WTC11 (cell line): ENCODE measurements at regions not wholly inside any gene's neighbourhood (a gene's known extent, or its start where the extent isn't known, plus 50 kb on each side); places are given as distances from the start of the nearest gene placed in this dataset.

Source experiments
- ATAC-seq: fragments of 200-7000 bp; cut with Tn5 transposase; 2 replicates; pipeline ENCODE4 v1.10.0; 2021; ENCODE audit warnings: mild to moderate bottlenecking, moderate library complexity
- CTCF ChIA-PET: fragments of 300-600 bp; sonication (Branson Sonifier 250); formaldehyde crosslinking; loops from one replicate; lab custom pipeline; 2021; ENCODE audit warnings: antibody characterized with exemption; lab: Charles Lee
- POLR2A ChIA-PET: fragments of 350-600 bp; sonication (Branson Sonifier 250); formaldehyde crosslinking; loops from one replicate; lab custom pipeline; 2021; ENCODE audit warnings: antibody characterized with exemption; lab: Charles Lee
- DNase-seq: peaks from one replicate; pipeline ENCODE4 v3.0.0; 2021; ENCODE audit warnings: low spot score
- H3K27ac Mint-ChIP-seq: 2 replicates; pipeline ENCODE4 v1.8.0; 2021; ENCODE audit warnings: mixed read lengths
- H3K27me3 Mint-ChIP-seq: 2 replicates; pipeline ENCODE4 v1.8.0; 2021; ENCODE audit warnings: low read depth, mild to moderate bottlenecking, moderate library complexity, mixed read lengths
- H3K36me3 Mint-ChIP-seq: 2 replicates; pipeline ENCODE4 v1.8.0; 2021; ENCODE audit warnings: mixed read lengths
- H3K4me1 Mint-ChIP-seq: 2 replicates; pipeline ENCODE4 v1.8.0; 2022; ENCODE audit warnings: mixed read lengths
- H3K4me3 Mint-ChIP-seq: 2 replicates; pipeline ENCODE4 v1.8.0; 2021; ENCODE audit warnings: mild to moderate bottlenecking, moderate library complexity, mixed read lengths
- H3K9me3 Mint-ChIP-seq: 2 replicates; pipeline ENCODE4 v1.8.0; 2021; ENCODE audit warnings: mixed read lengths
- AFF4 ChIP-seq: sonication (generic); formaldehyde crosslinking; IDR thresholded peaks from 2 replicates; pipeline ENCODE4 v1.8.1; 2023; ENCODE audit warnings: mild to moderate bottlenecking, missing genetic modification reagents, borderline replicate concordance
- CREB1 ChIP-seq: sonication (generic); formaldehyde crosslinking; IDR thresholded peaks from 2 replicates; pipeline ENCODE4 v1.8.0; 2023; ENCODE audit warnings: mild to moderate bottlenecking, missing genetic modification reagents
- CTCF ChIP-seq: fragments of 200-600 bp; IDR thresholded peaks from 2 replicates; pipeline ENCODE4 v1.8.0; 2022; ENCODE audit warnings: antibody characterized with exemption
- ERG ChIP-seq: fragments of 250-450 bp; sonication (Bioruptor Pico); IDR thresholded peaks from 2 replicates; pipeline ENCODE4 v1.8.0; 2021; ENCODE audit warnings: mild to moderate bottlenecking
- HMGA2 ChIP-seq: fragments of 250-450 bp; sonication (Bioruptor Pico); IDR thresholded peaks from 2 replicates; pipeline ENCODE4 v1.4.0; 2021; ENCODE audit warnings: mild to moderate bottlenecking, moderate library complexity
- IRF1 ChIP-seq: sonication (generic); formaldehyde crosslinking; IDR thresholded peaks from 2 replicates; pipeline ENCODE4 v1.8.0; 2023; ENCODE audit warnings: missing genetic modification reagents
- JAZF1 ChIP-seq: fragments of 250-450 bp; sonication (Bioruptor Pico); IDR thresholded peaks from 2 replicates; pipeline ENCODE4 v1.9.0; 2021; ENCODE audit warnings: moderate library complexity, mild to moderate bottlenecking, inconsistent platforms
- MXD4 ChIP-seq: fragments of 250-450 bp; sonication (Bioruptor Pico); IDR thresholded peaks from 2 replicates; pipeline ENCODE4 v1.8.0; 2021; ENCODE audit warnings: mild to moderate bottlenecking, moderate library complexity, borderline replicate concordance
- NR3C1 ChIP-seq: sonication (generic); formaldehyde crosslinking; conservative IDR thresholded peaks from 2 replicates; pipeline ENCODE4 v1.8.1; 2023; ENCODE audit warnings: low read depth, mild to moderate bottlenecking, missing genetic modification reagents
- PRRX2 ChIP-seq: fragments of 250-450 bp; sonication (Bioruptor Pico); IDR thresholded peaks from 2 replicates; pipeline ENCODE4 v1.8.0; 2021; ENCODE audit warnings: mild to moderate bottlenecking
- RORB ChIP-seq: fragments of 250-450 bp; sonication (Bioruptor Pico); IDR thresholded peaks from 2 replicates; pipeline ENCODE4 v1.9.0; 2021; ENCODE audit warnings: mild to moderate bottlenecking
- SOX15 ChIP-seq: fragments of 250-450 bp; sonication (Bioruptor Pico); IDR thresholded peaks from 2 replicates; pipeline ENCODE4 v1.9.0; 2021; ENCODE audit warnings: mild to moderate bottlenecking
- ZNF121 ChIP-seq: sonication (generic); formaldehyde crosslinking; IDR thresholded peaks from 2 replicates; pipeline ENCODE4 v1.8.0; 2023; ENCODE audit warnings: missing genetic modification reagents
- ZNF396 ChIP-seq: fragments of 250-450 bp; sonication (Bioruptor Pico); IDR thresholded peaks from 2 replicates; pipeline ENCODE4 v1.8.0; 2021; ENCODE audit warnings: mild to moderate bottlenecking, moderate library complexity, borderline replicate concordance
- ZNF532 ChIP-seq: fragments of 250-450 bp; sonication (Bioruptor Pico); IDR thresholded peaks from 2 replicates; pipeline ENCODE4 v1.9.0; 2021; ENCODE audit warnings: mild to moderate bottlenecking, borderline replicate concordance

GRCh38 chr4:103907414-103907813 lies 187.6 kb upstream of the TACR3 start:
- no peak for DNase-seq
- H3K36me3 Mint-ChIP-seq, result peaks cover 2% of the 10 kb centered on the region; the same call in 1 of the 2 replicates
- TF ChIP-seq JAZF1 (no peak), IRF1 (CRISPR knock-in tag) (no peak), ZNF121 (no peak), RORB (CRISPR knock-in tag) (no peak), ZNF396 (CRISPR knock-in tag) (no peak)
- no peak for ATAC-seq
- no peak overlapping the region for H3K27ac Mint-ChIP-seq
- H3K4me3 Mint-ChIP-seq, result no peak overlapping the region
- ChIA-PET CTCF (no interaction called here), POLR2A (no interaction called here)
- H3K9me3 Mint-ChIP-seq, result peaks cover 5% of the 10 kb centered on the region
- H3K4me1 Mint-ChIP-seq, result no peaks in the 10 kb centered on the region
- no peaks in the 10 kb centered on the region for H3K27me3 Mint-ChIP-seq

- no peak for DNase-seq
- ChIA-PET CTCF (no interaction called here), POLR2A (no interaction called here)
- TF ChIP-seq CTCF, result no peak
- no peak for ATAC-seq
- Mint-ChIP-seq H3K36me3 (peaks cover 12% of the 10 kb centered on the region), H3K9me3 (peaks cover 29% of the 10 kb centered on the region), H3K4me3 (no peak overlapping the region), H3K4me1 (no peaks in the 10 kb centered on the region), H3K27me3 (no peaks in the 10 kb centered on the region), H3K27ac (no peak overlapping the region)
Measured at GRCh38 chr4:103904123-103904522, 184.3 kb upstream of the TACR3 start.

- CTCF ChIA-PET, result no interaction called here
- no peak for ATAC-seq
- Mint-ChIP-seq H3K27me3 (no peaks in the 10 kb centered on the region), H3K4me1 (no peaks in the 10 kb centered on the region)
- no peak for TF ChIP-seq ERG (CRISPR knock-in tag)
- TF ChIP-seq PRRX2 (CRISPR knock-in tag), result no peak
- TF ChIP-seq, all 79 proteins: peak for 0
- Mint-ChIP-seq H3K4me3 (no peak overlapping the region), H3K9me3 (peaks cover 29% of the 10 kb centered on the region), H3K36me3 (peaks cover 12% of the 10 kb centered on the region), H3K27ac (no peak overlapping the region)
- POLR2A ChIA-PET, result no interaction called here
- DNase-seq, result no peak
Measured at GRCh38 chr4:103902730-103903129, 182.9 kb upstream of the TACR3 start.

GRCh38 chr4:103895876-103896465 lies 176.2 kb upstream of the TACR3 start:
- DNase-seq (no peak), ATAC-seq (no peak)
- ChIA-PET POLR2A (no interaction called here), CTCF (no interaction called here)
- Mint-ChIP-seq H3K9me3 (peaks cover 19% of the 10 kb centered on the region), H3K4me1 (no peaks in the 10 kb centered on the region), H3K36me3 (no peaks in the 10 kb centered on the region), H3K27ac (no peak overlapping the region), H3K27me3 (no peaks in the 10 kb centered on the region), H3K4me3 (no peak overlapping the region)
- TF ChIP-seq CTCF (no peak), NR3C1 (CRISPR knock-in tag) (no peak), MXD4 (no peak), ZNF532 (CRISPR knock-in tag) (no peak), AFF4 (CRISPR knock-in tag) (no peak), SOX15 (CRISPR knock-in tag) (no peak), HMGA2 (CRISPR knock-in tag) (no peak), CREB1 (no peak)
